Glomerular visceral epithelial cell (primary cell): ENCODE measurements at regions not wholly inside any gene's neighbourhood (a gene's known extent, or its start where the extent isn't known, plus 50 kb on each side); places are given as distances from the start of the nearest gene placed in this dataset.
A peak's percentile ranks its signal among the peaks of the same experiment; 100 is the strongest.
"Not testable (repeated sequence)": the region's sequence is repeated elsewhere in the genome, so short reads cannot be mapped to it uniquely, and the experiment has no call there.

ENCODE experiments used
- DNase-seq: peaks from one replicate; pipeline ENCODE4 v3.0.0-alpha.2; 2016; ENCODE audit errors: extremely low spot score

DNA sequence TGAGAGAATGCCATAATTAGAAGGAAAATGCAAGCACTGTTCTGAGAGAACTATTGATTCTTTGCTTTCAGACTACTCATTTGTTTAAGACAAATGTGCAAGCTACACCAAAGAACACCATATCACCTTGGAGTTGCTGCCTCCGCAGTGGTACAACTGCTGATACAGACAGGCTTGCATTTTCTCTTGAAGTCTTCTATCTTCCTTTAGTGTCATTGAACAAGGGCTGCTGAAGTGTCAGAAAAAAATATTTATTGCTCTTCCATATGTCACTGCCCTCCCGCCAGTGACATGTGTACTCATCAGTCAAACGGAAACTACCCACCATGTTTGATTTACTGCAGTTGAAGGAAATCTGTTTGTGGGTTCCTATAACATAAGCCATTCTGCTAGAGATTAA lies 318.3 kb upstream of the MAGEB18 start:
- no peak for DNase-seq

DNA sequence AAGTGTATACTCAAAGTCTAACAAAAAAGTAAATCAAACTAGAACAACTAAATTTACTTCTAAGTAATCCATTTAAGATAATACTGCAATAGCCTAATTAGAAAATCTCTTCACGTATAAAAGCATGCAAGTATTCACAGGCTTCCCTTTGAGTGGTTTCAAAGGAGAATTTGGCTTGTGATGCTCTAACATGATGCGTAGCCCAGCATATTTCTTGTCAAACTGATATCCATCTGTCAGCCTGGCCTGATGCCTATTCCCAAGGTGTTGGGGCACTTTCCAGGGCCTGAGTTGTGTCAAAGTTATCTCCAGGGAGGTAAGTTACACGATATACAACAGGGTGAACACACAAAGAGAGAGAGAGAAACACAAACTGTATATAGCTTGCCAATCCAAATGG lies 287.0 kb upstream of the MAGEB18 start:
- DNase-seq: no peak

DNA sequence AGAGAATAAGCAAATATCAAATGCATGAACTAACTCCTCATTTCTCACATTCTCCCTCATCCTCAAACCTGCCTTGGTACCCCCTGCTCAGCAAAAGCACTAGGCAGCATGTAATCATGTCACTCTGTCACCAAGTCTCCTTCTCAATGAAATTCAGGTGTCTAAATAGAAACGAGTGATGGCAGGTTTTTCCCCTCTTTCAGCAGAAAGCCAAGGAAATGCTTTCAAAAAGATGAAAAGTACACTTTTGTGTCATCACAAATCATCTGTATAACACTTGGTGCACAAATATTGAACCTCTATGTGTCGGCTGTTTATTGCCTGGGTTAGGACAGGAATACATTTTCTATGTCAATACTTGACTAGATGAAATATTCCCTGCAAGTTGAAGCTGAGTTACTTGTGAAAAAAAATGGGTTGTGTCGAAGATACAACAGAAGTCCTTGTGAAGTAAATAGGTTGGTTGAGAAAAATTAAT lies 285.1 kb upstream of the MAGEB18 start:
- DNase-seq: no peak

DNA sequence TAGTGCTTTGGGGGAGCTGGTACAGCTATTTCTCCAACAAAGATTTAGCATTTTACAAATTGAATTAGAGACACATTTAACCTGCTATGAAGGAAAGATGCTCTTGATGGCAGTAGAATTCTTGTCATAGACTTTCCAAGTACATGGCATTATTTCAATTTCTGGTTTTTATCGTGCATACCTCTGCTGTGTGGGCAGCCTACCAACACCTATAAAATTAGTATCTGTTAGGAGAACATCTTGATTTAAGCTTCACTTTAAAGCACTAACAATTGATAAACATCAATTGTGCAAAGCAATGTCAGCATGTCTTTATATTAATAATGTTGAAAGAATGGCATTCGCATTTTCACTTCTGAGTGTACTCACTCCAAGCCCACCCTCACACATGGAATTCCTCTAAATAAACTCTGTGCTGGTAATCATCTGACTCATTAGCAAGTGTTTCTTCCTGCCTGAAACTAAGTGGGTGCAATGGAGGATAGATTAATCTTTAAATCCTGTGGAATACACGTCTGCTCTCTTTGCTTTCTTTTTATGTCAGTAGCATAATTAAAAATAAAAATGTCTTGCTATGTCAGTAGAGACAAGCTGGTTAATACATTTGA lies 279.8 kb upstream of the MAGEB18 start:
- peak; percentile 9 for DNase-seq

DNA sequence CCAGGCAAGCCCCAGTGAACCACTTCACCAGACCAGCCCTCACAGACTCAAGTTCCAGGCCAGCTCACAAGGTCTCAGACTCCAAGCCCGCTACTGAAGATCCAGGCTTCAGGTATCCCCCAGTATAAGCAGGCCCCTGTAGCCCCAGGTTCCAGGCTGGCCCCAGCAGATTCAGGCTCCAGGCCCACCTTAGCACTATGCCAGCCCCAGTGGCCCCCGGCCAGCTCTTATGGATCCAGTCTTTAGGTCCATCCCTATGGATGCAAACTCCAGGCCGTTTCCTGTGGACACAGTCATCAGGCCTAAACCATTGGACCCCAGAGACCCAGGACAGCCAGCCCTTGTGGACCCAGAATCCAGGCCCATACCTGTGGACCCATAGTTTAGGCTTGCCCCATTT lies 277.8 kb upstream of the MAGEB18 start:
- no peak for DNase-seq

DNA sequence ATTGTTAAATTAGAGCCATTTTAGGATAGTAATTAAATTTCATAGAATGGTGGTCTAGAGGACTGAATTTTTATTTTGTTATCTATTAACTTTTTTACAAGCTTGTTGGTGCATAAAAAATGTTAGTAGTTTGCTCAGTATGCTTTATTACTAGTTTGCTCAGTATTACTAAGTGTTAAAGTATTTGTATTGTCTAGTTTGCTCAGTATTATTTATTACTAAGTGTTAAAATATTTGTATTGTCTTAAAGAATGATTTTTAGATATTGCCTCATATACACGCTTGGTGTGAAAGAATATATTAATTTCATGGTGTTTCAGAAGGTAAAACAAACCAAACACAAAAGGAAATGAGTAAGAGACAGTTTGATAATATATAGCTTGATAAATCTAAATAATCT lies 268.4 kb upstream of the MAGEB18 start:
- no peak for DNase-seq

DNA sequence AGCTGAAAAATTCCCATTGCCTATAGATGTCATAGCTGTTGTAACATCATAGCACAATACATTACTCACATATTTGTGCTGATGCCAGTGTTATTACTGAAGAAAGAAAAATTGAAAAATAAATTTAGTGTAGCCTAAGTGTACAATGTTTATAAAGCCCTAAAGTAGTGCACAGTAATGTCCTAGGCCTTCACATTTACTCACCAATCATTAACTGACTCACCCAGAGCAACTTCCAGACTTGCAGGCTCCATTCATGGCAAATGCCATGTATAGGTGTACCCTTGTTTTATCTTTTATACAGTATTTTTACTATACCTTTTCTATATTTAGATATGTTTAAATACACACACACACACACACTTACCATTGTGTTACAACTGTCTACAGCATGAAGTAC lies 265.4 kb upstream of the MAGEB18 start:
- DNase-seq: no peak

DNA sequence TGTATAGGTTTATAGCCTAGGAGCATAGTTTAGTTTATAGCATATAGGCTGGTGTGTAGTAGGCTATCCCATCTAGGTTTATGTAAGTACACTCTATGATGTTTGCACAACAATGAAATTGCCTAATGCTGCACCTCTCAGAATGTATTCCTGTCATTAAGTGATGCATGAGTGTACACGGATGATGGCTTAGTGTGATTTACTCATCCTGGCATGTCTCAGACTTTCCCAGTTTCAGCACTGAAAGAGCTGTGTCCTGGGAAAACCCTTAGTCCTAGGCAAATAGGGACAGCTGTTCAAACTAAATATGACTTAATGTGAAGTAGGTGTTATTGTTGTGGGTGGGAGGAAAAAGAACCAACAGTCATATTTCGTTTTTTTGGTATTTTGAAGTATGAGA lies 264.9 kb upstream of the MAGEB18 start:
- peak; percentile 54 for DNase-seq

DNA sequence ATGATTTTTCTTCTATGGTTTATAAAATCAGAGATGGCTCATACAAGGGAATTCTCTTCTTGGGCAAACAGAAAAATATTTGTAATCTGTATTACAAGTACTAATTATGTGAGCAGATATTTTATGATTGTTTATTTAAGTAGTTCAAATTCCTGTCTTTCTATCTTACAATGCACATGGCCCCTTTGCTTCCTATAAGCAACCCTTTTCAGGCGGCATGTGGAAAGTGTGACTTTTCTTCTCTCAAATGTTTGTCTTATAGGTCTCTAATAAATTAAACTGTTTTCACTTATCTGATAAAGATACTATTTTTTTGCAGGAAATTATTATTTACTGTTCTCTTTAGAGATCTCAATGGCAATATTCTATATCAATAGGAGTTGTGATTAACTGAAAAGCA lies 259.3 kb upstream of the MAGEB18 start:
- DNase-seq: no peak

DNA sequence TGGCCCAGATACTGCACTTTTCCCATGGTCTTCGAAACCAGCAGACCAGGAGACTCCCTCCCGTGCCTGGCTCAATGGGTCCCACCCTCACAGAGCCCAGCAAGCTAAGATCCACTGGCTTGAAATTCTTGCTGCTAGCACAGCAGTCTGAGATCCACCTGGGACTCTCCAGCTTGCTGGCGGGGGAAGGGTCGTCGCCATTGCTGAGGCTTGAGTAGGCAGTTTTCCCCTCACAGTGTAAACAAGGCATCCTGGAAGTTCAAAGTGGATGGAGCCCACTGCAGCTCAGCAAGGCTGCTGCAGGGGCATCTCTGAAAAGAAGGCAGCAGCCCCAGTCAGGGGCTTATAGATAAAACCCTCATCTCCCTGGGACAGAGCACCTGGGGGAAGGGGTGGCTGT lies 255.6 kb upstream of the MAGEB18 start:
- not testable (repeated sequence) for DNase-seq

DNA sequence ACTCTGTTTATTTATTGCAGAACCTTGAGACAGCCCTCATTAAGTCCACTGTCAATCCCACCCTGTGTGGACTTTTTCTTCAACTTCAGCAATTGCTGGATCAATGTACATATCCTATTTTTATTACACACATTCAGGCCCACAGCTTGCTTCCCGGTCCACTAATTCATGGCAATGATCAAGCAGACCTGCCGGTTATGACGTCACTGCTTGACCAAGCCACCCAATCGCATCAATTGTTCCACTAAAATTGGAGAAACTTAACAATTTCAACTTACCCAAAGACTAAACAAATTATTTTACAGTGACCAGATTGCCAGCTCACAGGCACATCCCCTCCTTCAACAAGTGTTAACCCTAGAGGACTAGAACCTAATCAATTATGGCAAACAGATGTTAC lies 240.4 kb upstream of the MAGEB18 start:
- DNase-seq: no peak

DNA sequence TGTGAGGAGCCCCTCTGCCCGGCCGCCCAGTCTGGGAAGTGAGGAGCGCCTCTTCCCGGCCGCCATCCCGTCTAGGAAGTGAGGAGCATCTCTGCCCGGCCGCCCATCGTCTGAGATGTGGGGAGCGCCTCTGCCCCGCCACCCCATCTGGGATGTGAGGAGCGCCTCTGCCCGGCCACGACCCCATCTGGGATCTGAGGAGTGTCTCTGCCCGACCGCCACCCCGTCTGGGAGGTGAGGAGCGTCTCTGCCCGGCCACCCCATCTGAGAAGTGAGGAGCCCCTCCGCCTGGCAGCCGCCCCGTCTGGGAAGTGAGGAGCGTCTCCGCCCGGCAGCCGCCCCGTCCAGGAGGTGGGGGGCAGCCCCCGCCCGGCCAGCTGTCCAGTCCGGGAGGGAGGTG lies 232.4 kb upstream of the MAGEB18 start:
- not testable (repeated sequence) for DNase-seq

DNA sequence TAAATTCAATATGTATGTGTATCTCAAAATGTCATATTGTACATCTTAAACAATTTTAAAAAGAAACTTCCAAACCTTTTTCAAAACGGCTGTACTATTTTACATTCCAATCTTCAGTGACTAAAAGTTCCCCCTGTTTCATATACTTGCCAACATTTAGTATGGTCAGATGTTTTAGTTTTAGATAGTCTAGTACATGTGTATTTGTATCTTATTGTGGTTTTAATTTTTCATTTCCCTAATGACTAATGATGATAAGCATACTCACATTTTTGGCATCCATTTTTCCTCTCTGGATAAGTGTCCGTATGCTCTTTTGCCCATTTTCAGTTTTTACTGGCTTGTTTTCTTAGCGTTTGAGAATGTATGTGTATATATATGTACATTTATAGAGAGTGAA lies 212.2 kb upstream of the MAGEB18 start:
- DNase-seq: no peak

DNA sequence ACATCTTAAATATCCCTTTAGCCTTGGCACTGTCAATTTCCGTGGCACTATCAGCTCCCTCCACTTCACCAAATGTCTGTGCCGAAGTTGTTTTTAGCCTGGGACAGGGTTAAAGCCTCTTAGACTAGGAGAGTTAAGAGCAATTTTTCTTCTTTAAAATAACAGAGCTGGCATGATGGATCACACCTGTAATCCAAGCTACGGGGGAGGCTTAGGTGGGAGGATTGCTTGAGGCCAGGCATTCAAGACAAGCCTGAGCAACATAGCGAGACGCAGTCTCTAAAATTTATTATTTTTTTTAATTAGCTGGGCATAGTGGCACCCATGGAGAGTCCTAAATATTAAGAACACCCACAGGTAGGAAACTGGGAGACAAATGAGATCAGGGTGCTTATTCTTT lies 209.8 kb upstream of the MAGEB18 start:
- no peak for DNase-seq

DNA sequence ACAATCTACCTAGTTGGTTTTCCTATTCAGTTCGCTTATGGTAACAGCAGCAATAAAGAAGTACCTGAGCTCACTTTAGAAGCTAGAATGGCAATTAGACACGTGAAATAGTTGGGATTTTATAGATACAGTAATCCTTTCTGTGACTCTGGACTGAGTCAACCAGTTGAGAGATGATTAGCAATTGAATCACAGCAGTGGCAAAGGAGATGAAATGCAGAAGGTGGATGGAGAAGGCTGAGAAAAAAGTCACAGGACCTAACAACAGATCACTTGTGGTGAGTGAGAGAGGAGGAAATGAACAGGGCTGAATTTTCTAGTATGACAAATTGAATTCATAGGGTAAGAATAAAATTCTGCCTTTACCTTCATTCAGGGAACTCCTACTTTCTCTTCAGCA lies 197.1 kb upstream of the MAGEB18 start:
- peak; percentile 39 for DNase-seq

DNA sequence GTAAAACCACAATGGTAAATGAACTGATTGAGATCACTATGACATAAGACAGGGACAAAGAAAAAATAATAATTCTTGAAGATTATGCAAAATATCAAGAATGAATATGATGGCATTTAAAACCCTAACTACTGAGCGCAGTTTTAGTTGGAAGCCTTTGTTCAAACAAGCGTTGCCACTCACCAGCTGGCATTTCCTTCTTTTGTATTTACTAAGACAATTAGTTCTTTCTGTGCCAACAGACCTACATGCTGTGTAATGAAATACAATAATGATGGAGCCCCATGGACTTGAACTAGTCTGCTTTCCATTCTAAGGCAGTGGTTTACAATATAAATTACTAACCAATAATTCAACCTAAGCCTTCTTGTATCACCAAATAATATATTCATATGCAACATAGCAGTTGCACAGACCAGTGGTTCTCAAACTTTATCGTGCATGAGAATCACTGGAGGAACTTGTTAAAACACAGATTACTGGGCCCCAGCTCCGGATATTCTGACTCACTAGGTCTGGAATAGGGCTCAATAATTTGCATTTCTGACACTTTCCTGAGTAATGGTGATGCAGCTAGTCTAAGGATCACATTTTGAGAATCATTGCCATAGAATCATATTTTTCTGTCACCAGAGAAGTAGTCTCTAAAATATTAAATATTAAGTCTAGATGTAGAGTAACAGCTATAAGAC lies 196.4 kb upstream of the MAGEB18 start:
- DNase-seq: peak; percentile 4

DNA sequence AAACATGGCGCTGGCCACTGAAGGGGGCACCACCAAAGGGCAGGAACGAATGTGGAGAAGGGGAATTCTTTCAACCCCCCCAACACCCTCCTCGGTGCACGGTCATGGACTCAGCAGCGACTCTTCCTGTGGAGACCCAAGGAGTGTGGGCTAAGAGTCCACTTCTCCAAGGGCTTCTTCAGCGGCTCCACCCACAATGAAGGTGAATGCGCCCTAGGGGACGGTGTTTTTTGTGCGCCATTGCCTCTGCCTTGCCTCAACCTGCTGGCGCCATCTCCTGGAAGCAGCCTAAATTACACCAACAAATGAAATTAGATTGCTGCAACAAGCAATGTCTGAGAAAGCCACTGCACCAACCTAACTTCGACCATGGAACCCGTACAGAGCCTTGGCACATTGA lies 169.2 kb upstream of the MAGEB18 start:
- DNase-seq: peak; percentile 22

DNA sequence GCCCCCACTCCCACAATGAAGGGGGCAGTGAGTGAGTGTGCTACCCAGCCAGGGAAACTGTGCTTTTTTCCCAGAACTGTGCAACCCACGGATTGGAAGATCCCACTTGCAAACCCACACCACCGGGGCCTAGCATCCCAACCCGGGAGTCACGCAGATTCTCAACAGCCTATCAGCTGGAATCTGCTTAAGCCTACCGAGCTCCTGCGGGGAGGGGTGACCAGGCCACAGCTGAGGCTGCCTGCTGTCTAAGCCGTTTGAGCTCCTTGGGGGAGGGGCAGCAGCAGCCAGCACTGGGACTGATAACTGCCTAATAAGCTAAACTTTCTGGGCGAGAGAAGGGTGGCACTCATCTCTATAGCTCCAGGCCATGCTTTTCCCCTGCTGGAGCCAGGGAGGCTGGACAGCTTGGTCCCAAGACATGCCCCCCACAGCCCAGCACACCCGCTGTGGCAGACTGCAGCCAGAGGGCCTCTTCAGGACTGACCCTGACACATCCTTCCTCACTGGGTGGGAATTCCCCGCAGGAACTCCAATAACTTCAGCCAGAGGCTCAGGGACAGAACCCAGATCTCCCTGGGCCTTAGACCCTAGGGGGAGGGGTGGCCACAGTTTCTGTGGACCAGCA lies 161.3 kb upstream of the MAGEB18 start:
- peak; percentile 53 for DNase-seq

DNA sequence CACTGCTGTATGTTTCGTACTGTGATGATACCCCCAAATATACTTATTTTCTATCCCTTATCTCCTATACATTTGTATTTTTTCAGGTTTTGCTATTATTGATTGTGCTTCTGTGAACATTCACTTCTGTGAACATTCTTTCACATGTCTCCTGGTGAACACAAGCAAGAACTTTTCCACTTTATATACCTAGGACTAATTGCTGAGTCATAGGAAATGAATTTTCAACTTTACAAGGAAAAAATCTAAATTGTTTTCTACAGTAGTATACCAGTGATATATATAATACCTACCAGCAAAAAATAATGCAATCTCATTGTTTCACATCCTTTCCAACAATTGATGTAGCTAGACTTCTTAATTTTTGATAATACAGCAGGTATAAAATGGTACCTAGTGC lies 139.5 kb upstream of the MAGEB18 start:
- no peak for DNase-seq

DNA sequence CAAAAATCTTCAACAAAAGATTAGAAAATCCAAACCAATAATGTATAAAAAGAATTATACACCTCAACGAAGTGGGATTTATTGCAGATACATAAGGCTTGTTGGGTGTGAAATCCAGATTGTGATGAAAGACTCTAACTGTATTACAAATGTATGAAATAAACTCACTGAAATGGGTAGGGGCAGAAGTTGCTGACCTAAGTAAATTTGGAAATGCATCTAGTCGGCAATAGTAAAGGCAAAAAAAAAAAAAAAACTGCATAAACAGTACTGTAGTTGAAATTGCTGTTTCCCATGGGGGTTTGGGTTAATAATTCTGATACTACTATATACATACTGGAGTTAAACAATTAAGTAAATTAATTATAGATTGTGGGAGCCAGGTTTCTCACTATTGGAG lies 130.7 kb upstream of the MAGEB18 start:
- DNase-seq: no peak

DNA sequence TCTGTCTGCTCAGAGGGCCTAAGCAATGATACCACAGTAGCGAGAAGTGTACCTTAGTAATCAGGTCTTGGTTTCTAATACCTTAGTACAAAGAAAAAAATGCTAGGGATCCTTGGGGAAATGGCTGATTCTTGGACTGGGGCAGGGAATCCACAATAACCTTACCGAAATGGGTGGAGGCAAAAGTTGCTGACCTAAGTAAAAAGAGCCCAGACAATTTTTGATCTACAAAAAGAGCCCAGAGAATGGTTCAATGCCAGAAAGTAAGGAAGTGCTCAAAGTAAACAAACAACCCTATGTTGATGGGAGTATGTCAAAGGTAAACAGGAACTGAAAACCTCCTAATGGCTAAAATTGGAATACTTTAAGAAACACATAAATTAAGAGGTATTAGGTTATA lies 130.1 kb upstream of the MAGEB18 start:
- no peak for DNase-seq

DNA sequence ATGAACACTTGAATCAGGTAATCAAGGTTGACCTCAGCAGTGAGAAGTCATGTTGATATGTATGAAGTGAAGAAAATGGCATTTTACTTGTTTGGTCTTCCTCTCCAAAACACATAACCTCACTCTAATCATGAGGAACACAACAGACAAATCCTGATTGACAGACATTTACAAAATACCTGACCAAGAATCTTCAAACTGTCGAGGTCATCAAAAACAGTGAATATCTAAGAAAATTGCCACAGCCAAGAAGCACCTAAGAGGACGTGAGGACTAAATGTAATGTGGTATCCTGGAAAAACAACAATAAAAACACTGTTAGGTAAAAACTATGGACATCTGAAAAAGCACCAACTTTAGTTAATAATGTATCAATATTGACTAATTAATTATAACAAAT lies 129.5 kb upstream of the MAGEB18 start:
- no peak for DNase-seq

DNA sequence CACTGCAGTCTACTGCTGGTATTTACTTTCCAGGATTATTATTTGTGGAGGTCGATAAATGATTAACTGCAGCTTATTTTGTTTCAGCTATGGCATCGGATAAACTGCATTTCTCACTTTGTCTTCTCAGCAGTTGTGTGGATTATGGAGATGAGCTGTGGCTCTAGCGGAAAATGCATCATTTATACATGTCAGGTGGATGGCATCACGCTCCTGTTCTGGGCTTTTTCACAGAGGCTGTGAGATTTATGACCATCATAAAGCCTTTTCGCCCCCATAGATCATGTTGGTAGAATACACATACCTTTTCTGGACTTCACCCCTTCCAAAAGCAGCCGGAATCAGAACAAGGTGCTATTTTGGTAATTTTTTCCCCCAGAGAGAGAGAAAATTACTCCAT lies 118.8 kb upstream of the MAGEB18 start:
- DNase-seq: no peak
